ENCODE measurements at regions not wholly inside any gene's neighbourhood (a gene's known extent, or its start where the extent isn't known, plus 50 kb on each side); places are given as distances from the start of the nearest gene placed in this dataset.

GRCh38 chr4:45043911-45044310 is 317.6 kb upstream of the GNPDA2 start:
- H3K4me3 ChIP-seq (ENCODE audit: low read depth in 1 of 3, low read length in 3 of 3) = no peak overlapping the region
- no peak for DNase-seq (ENCODE audit: low spot score)
- no peak overlapping the region for H3K27ac ChIP-seq (ENCODE audit: low read depth in 1 of 2, low read length in 2 of 2)
- H3K4me1 ChIP-seq (ENCODE audit: control insufficient read depth in 4 of 4, insufficient read depth in 4 of 4, low read length in 3 of 4) = no peaks in the 10 kb centered on the region
- H3K9ac ChIP-seq (ENCODE audit: low read depth in 1 of 2, low read length in 2 of 2) = no peak overlapping the region
- 55% methylated on average over 2 of the region's 2 CpGs for WGBS
- no peaks in the 10 kb centered on the region for H3K9me3 ChIP-seq (ENCODE audit: control insufficient read depth in 4 of 4, low read length in 3 of 4)
- no peaks in the 10 kb centered on the region for H3K27me3 ChIP-seq (ENCODE audit: control insufficient read depth in 4 of 4, insufficient read depth in 4 of 4, low read length in 3 of 4)
- no peaks in the 10 kb centered on the region for H3K36me3 ChIP-seq (ENCODE audit: control insufficient read depth in 4 of 4, insufficient read depth in 3 of 4, low read depth in 1 of 4, low read length in 3 of 4)
- TF ChIP-seq ATF3 (IDR thresholded peaks at IDR 0.05) = no peak
- TF ChIP-seq MAX (IDR thresholded peaks at IDR 0.05) = no peak
- TF ChIP-seq YY1 (IDR thresholded peaks at IDR 0.05) = no peak
- no peak for TF ChIP-seq HNF4A (conservative IDR thresholded peaks at IDR 0.05)
- TF ChIP-seq REST (IDR thresholded peaks at IDR 0.05) = no peak
- TF ChIP-seq SP1 (IDR thresholded peaks at IDR 0.05) = no peak
- TF ChIP-seq NR2F2 (IDR thresholded peaks at IDR 0.05) = no peak
- TF ChIP-seq TAF1 (conservative IDR thresholded peaks at IDR 0.05) = no peak
- TF ChIP-seq ZBTB33 (IDR thresholded peaks at IDR 0.05) = no peak

- no peaks in the 10 kb centered on the region for H3K9me3 ChIP-seq (ENCODE audit: control insufficient read depth in 4 of 4, low read length in 3 of 4)
- DNase-seq (ENCODE audit: low spot score) = no peak
- H3K36me3 ChIP-seq (ENCODE audit: control insufficient read depth in 4 of 4, insufficient read depth in 3 of 4, low read depth in 1 of 4, low read length in 3 of 4) = no peaks in the 10 kb centered on the region
- H3K27ac ChIP-seq (ENCODE audit: low read depth in 1 of 2, low read length in 2 of 2) = no peak overlapping the region
- H3K4me1 ChIP-seq (ENCODE audit: control insufficient read depth in 4 of 4, insufficient read depth in 4 of 4, low read length in 3 of 4) = no peaks in the 10 kb centered on the region
- no peak overlapping the region for H3K9ac ChIP-seq (ENCODE audit: low read depth in 1 of 2, low read length in 2 of 2)
- TF ChIP-seq FOXA1 (IDR thresholded peaks at IDR 0.05) (no peak), YY1 (IDR thresholded peaks at IDR 0.05) (no peak), FOXA2 (IDR thresholded peaks at IDR 0.05) (no peak), ATF3 (IDR thresholded peaks at IDR 0.05) (no peak), EGR1 (IDR thresholded peaks at IDR 0.05; ENCODE audit: low read depth in 2 of 2) (no peak), NR2F2 (IDR thresholded peaks at IDR 0.05) (no peak)
- H3K4me3 ChIP-seq (ENCODE audit: low read depth in 1 of 3, low read length in 3 of 3) = no peak overlapping the region
- WGBS = 56% methylated on average over 2 of the region's 2 CpGs
- H3K27me3 ChIP-seq (ENCODE audit: control insufficient read depth in 4 of 4, insufficient read depth in 4 of 4, low read length in 3 of 4) = no peaks in the 10 kb centered on the region
Observed at GRCh38 chr4:45036677-45037076, 310.3 kb upstream of the GNPDA2 start.

All from liver (tissue), 7 donors.